ENCODE measurements at regions not wholly inside any gene's neighbourhood (a gene's known extent, or its start where the extent isn't known, plus 50 kb on each side); places are given as distances from the start of the nearest gene placed in this dataset.

DNA sequence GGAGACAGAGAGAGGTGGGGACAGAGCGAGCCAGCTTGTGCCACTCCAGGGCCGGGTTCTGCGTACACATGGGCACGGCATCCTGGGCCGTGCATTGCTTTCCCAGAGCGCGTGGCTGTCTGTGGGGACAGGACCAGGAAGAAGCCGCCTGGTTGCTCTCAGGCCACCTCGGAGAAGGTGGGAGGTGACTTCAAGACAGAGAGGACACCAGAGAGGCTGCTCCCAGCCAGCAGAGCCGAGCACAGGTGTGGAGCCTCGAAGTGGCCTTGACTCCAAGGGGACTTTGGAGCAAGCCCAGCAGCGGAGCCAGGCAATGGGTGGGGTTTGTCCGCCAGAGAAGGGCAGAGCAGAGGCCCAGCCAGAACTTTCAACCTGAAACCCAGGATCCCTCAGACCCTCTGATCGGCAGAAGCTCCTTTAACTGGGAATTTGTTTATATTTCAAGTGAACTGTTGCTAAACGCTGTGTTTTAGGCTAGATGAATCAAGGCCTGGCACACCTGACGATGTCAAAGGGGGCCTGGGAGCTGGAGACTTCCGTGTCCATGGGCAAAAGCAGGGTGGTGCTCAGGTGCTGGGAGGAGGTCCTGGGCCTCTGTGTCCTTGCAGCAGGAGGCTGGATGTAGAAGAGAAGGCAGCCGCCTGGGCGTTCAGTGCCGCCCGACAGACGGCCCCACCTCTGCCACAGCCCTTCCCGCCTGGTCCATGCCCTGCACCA lies 262.1 kb downstream of the DLL1 start:
- Histone ChIP-seq H3K14ac (ENCODE audit: insufficient read length) (no peak overlapping the region), H3K27me3 (replicated peaks in 1 of 4; ENCODE audit: control insufficient read depth in 3 of 4, extremely low read depth in 1 of 4, insufficient read depth in 3 of 4, low read length in 3 of 4) (no peaks in the 10 kb centered on the region; a peak in 1 of 7 replicates), H3K79me2 (ENCODE audit: control insufficient read depth in 1 of 2, insufficient read depth in 2 of 2, low read length in 2 of 2) (no peaks in the 10 kb centered on the region), H3K4me1 (replicated peaks in 1 of 4; ENCODE audit: control insufficient read depth in 3 of 4, insufficient read depth in 4 of 4, low read length in 3 of 4) (peaks cover 0 to 9% (median 0%) of the 10 kb centered on the region in 4 experiments; a peak in 2 of 7 replicates), H3K79me1 (ENCODE audit: low read depth, low read length) (no peaks in the 10 kb centered on the region), H3K23me2 (ENCODE audit: low read depth, low read length) (no peaks in the 10 kb centered on the region), H2AFZ (ENCODE audit: low read length) (no peak overlapping the region), H3K23ac (ENCODE audit: insufficient read length) (no peak overlapping the region), H3K9me3 (ENCODE audit: insufficient read depth in 2 of 2, low read depth in 1 of 2, low read length in 1 of 2) (peaks cover 0 to 6% of the 10 kb centered on the region in 2 experiments; a peak in 2 of 4 replicates), H3K56ac (replicated peaks; ENCODE audit: insufficient read length, low read depth, low read length) (no peak overlapping the region), H3K36me3 (ENCODE audit: control insufficient read depth in 2 of 4, insufficient read depth in 4 of 4, low read length in 3 of 4) (no peaks in the 10 kb centered on the region), H3K4ac (replicated peaks; ENCODE audit: insufficient read length, low read depth, low read length) (no peak overlapping the region), H4K20me1 (replicated peaks in 1 of 2; ENCODE audit: control insufficient read depth in 1 of 2, insufficient read depth in 2 of 2, low read length in 2 of 2) (no peaks in the 10 kb centered on the region), H3K4me3 (ENCODE audit: extremely low read depth in 1 of 4, insufficient read depth in 2 of 4, low read depth in 3 of 4, low read length in 4 of 4) (no peak overlapping the region), H3K9ac (replicated peaks in 1 of 4; ENCODE audit: extremely low read depth in 1 of 4, low read depth in 3 of 4, low read length in 3 of 4) (no peak overlapping the region), H4K8ac (ENCODE audit: extremely low read depth, insufficient read depth, low read length) (no peak overlapping the region), H4K5ac (ENCODE audit: insufficient read length, low read depth, low read length) (no peak overlapping the region), H3K27ac (ENCODE audit: low read depth, low read length) (no peak overlapping the region), H2BK20ac (ENCODE audit: low read length) (no peak overlapping the region), H2AK5ac (ENCODE audit: low read depth, low read length) (no peak overlapping the region), H2BK120ac (replicated peaks; ENCODE audit: low read depth, low read length) (no peak overlapping the region), H2BK12ac (ENCODE audit: low read depth, low read length) (no peak overlapping the region), H2BK5ac (ENCODE audit: low read depth, low read length) (no peak overlapping the region), H3K18ac (ENCODE audit: extremely low read depth, low read length) (no peak overlapping the region; the same call in 1 of the 2 replicates), H2BK15ac (ENCODE audit: low read length) (no peak overlapping the region), H4K91ac (replicated peaks; ENCODE audit: insufficient read length, low read length) (no peak overlapping the region), H3K4me2 (ENCODE audit: insufficient read depth in 1 of 2, low read depth in 2 of 2, low read length in 2 of 2) (no peak overlapping the region)
- POLR2A ChIA-PET (ENCODE audit: partially characterized antibody), result no interaction called here
- no peak for DNase-seq (ENCODE audit: low read depth in 1 of 2, low spot score in 2 of 2)
- CTCF ChIA-PET (ENCODE audit: partially characterized antibody), result interaction anchor here (0.6 kb wide), 1 partner anchor 31 kb away, joined by 3 read pairs; no protein-coding TSS in a partner anchor
- 81% methylated on average over 23 of the region's 23 CpGs; no CpG with 5 or more reads in 1 of the 2 experiments for WGBS, 2 experiments (ENCODE audit: extremely low coverage in 1 of 2, insufficient coverage in 1 of 2, insufficient read length in 1 of 2, insufficient replicate concordance in 2 of 2, low coverage in 1 of 2, low lambda C conversion rate in 2 of 2, missing lambda C conversion rate in 1 of 2)
- FAIRE-seq, result no peak
- TF ChIP-seq SIRT6 (IDR thresholded peaks at IDR 0.05; ENCODE audit: low read length), result no peak
- no peak for TF ChIP-seq CBX8 (IDR thresholded peaks at IDR 0.05; ENCODE audit: borderline replicate concordance, low read depth, low read length)
- TF ChIP-seq SP4 (IDR thresholded peaks at IDR 0.05; ENCODE audit: low read length), result no peak
- TF ChIP-seq CREB1 (IDR thresholded peaks at IDR 0.05), result no peak
- TF ChIP-seq EGR1 (IDR thresholded peaks at IDR 0.05; ENCODE audit: borderline replicate concordance, low read depth, low read length), result no peak
- no peak for TF ChIP-seq RNF2 (IDR thresholded peaks at IDR 0.05; ENCODE audit: borderline replicate concordance, low read depth, low read length, missing control alignments, poor library complexity, severe bottlenecking)
- TF ChIP-seq GABPA (IDR thresholded peaks at IDR 0.05; ENCODE audit: borderline replicate concordance, insufficient read depth, low read length), result no peak
- TF ChIP-seq HDAC6 (IDR thresholded peaks at IDR 0.05; ENCODE audit: low read depth, low read length), result no peak
- TF ChIP-seq TEAD4 (IDR thresholded peaks at IDR 0.05; ENCODE audit: low read depth, low read length), result no peak
- TF ChIP-seq SP2 (IDR thresholded peaks at IDR 0.05; ENCODE audit: low read length), result no peak
- TF ChIP-seq, protein P1, sequence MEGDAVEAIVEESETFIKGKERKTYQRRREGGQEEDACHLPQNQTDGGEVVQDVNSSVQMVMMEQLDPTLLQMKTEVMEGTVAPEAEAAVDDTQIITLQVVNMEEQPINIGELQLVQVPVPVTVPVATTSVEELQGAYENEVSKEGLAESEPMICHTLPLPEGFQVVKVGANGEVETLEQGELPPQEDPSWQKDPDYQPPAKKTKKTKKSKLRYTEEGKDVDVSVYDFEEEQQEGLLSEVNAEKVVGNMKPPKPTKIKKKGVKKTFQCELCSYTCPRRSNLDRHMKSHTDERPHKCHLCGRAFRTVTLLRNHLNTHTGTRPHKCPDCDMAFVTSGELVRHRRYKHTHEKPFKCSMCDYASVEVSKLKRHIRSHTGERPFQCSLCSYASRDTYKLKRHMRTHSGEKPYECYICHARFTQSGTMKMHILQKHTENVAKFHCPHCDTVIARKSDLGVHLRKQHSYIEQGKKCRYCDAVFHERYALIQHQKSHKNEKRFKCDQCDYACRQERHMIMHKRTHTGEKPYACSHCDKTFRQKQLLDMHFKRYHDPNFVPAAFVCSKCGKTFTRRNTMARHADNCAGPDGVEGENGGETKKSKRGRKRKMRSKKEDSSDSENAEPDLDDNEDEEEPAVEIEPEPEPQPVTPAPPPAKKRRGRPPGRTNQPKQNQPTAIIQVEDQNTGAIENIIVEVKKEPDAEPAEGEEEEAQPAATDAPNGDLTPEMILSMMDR (IDR thresholded peaks at IDR 0.05; ENCODE audit: control extremely low read depth in 1 of 3, insufficient read depth in 1 of 3, low read depth in 1 of 3, low read length in 3 of 3), result no peak
- TF ChIP-seq CEBPB (IDR thresholded peaks at IDR 0.05; ENCODE audit: low read depth, low read length), result no peak

Measured in H1 (cell line).